HUES48 (cell line): ENCODE measurements at regions not wholly inside any gene's neighbourhood (a gene's known extent, or its start where the extent isn't known, plus 50 kb on each side); places are given as distances from the start of the nearest gene placed in this dataset.

Experiments
- H3K27ac ChIP-seq: one replicate; pipeline ENCODE4 v1.7.0; 2013; ENCODE audit warnings: low read depth, low read length, inconsistent platforms
- H3K27me3 ChIP-seq: 2 replicates; pipeline ENCODE4 v1.6.1; 2013; ENCODE audit warnings: mild to moderate bottlenecking, low read length; ENCODE audit not compliant: control insufficient read depth, insufficient read depth
- H3K36me3 ChIP-seq: 2 replicates; pipeline ENCODE4 v1.6.1; 2013; ENCODE audit warnings: low read length; ENCODE audit not compliant: control insufficient read depth, insufficient read depth
- H3K4me1 ChIP-seq: 2 replicates; pipeline ENCODE4 v1.6.1; 2013; ENCODE audit warnings: mild to moderate bottlenecking, low read length; ENCODE audit not compliant: control insufficient read depth, insufficient read depth
- H3K4me3 ChIP-seq: 2 replicates; pipeline ENCODE4 v1.5.1; 2013; ENCODE audit warnings: mild to moderate bottlenecking, low read depth, low read length
- H3K9ac ChIP-seq: 2 replicates; pipeline ENCODE4 v1.6.1; 2013; ENCODE audit warnings: mild to moderate bottlenecking, low read depth, low read length, moderate library complexity
- H3K9me3 ChIP-seq: 2 replicates; pipeline ENCODE4 v1.6.1; 2013; ENCODE audit warnings: low read length; ENCODE audit not compliant: control insufficient read depth, insufficient read depth

DNA sequence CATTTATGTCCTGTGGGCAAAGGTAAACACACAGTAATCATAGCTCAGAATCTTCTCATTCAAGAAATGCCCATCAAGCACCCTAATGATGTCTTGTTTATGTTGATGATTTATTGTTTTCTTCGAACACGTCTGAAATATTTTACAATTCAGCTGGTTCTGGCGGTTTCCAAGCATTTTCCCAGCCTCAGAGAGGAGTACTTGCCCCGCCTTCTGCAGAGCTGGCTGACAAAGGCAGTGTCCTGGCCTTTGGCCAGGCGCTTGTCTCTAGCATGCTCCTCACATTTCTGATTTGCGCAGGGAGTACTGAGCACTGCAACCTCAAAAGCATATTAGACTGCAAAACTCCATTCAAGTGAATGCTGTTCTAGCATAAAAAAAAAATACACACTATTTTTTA is 314.2 kb upstream of the GNAI1 start:
- H3K4me1 ChIP-seq, result no peaks in the 10 kb centered on the region
- no peaks in the 10 kb centered on the region for H3K9me3 ChIP-seq
- H3K27me3 ChIP-seq, result no peaks in the 10 kb centered on the region
- no peaks in the 10 kb centered on the region for H3K36me3 ChIP-seq
- H3K4me3 ChIP-seq, result no peak overlapping the region
- H3K9ac ChIP-seq, result no peak overlapping the region
- H3K27ac ChIP-seq, result no peak overlapping the region

DNA sequence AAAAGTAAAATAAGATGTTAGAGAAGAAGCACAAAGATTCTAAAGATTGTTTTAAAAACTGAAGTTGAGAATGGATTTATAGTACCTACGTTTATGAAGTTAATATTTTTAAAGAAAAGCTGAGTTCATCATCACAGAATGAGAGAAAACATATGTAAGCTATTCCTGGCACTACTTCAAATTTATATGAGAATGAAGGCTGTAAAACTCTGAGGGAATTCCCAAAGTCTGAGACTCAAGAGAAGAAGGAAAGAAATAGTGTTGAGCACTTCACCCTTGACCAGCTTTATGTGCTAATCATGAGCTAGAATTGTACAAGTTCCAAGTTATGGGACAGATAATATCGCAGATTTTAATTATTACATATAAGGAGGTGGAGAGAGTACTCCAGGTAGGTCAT is 323.7 kb upstream of the GNAI1 start:
- no peak overlapping the region for H3K9ac ChIP-seq
- H3K27me3 ChIP-seq, result no peaks in the 10 kb centered on the region
- H3K4me1 ChIP-seq, result no peaks in the 10 kb centered on the region
- no peak overlapping the region for H3K27ac ChIP-seq
- H3K36me3 ChIP-seq, result no peaks in the 10 kb centered on the region
- H3K9me3 ChIP-seq, result no peaks in the 10 kb centered on the region
- H3K4me3 ChIP-seq, result no peak overlapping the region

- H3K4me3 ChIP-seq, result no peak overlapping the region
- no peak overlapping the region for H3K27ac ChIP-seq
- no peaks in the 10 kb centered on the region for H3K36me3 ChIP-seq
- H3K9ac ChIP-seq, result no peak overlapping the region
- H3K9me3 ChIP-seq, result no peaks in the 10 kb centered on the region
- no peaks in the 10 kb centered on the region for H3K27me3 ChIP-seq
- no peaks in the 10 kb centered on the region for H3K4me1 ChIP-seq
Observed at GRCh38 chr7:79806161-79806734, 328.4 kb upstream of the GNAI1 start.

DNA sequence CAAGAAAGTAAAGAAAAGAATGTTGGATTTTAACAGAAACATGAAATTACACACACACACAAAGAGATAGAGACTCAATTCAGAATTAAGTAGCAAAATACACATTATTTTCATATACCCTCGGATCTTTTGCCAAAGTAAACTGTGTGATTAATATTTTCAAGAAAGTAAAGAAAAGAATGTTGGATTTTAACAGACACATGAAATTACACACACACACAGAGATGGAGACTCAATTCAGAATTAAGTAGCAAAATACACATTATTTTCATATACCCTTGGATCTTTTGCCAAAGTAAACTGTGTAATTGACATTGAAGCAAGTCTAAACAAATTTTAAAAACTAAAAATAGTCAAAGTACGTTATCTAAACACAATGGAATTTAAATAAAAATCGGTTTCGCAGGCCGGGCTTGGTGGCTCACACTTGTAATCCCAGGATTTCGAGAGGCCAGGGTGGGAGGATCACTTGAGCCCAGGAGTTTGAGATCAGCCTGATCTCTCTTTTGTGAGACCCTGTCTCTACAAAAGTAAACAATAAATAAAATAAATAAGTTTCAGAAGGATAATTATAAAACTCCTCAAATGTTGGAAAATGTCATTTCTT is 337.3 kb upstream of the MAGI2 start:
- Histone ChIP-seq H3K27ac (no peak overlapping the region), H3K9ac (no peak overlapping the region), H3K9me3 (no peaks in the 10 kb centered on the region), H3K4me1 (no peaks in the 10 kb centered on the region), H3K27me3 (no peaks in the 10 kb centered on the region), H3K36me3 (no peaks in the 10 kb centered on the region), H3K4me3 (no peak overlapping the region)

- H3K4me1 ChIP-seq, result no peaks in the 10 kb centered on the region
- H3K9ac ChIP-seq, result no peak overlapping the region
- no peaks in the 10 kb centered on the region for H3K9me3 ChIP-seq
- no peaks in the 10 kb centered on the region for H3K27me3 ChIP-seq
- H3K27ac ChIP-seq, result no peak overlapping the region
- H3K36me3 ChIP-seq, result no peaks in the 10 kb centered on the region
- H3K4me3 ChIP-seq, result no peak overlapping the region
Observed at GRCh38 chr7:79789584-79790345, 336.3 kb upstream of the MAGI2 start.

DNA sequence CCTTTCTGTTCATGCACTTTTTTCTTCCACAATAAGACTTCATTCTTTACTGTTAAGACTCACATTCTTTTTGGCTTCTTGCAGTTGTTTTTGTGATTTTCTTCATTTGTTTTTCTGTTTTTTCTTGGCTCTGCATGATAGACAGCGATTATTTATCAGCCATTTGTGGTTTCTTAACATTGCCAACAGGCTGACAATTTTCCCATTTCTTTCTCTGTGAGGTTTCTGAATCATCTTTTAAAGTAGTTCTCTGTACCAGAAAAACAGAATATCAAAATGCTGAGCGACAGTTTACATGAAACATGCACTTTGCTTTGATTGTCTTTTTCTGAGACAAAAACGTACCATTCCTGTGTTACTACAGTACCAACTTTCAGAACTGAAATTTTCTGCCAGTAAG is 334.2 kb upstream of the MAGI2 start:
- no peaks in the 10 kb centered on the region for H3K9me3 ChIP-seq
- no peak overlapping the region for H3K27ac ChIP-seq
- no peaks in the 10 kb centered on the region for H3K27me3 ChIP-seq
- no peak overlapping the region for H3K9ac ChIP-seq
- H3K36me3 ChIP-seq, result no peaks in the 10 kb centered on the region
- H3K4me3 ChIP-seq, result no peak overlapping the region
- H3K4me1 ChIP-seq, result no peaks in the 10 kb centered on the region

- no peaks in the 10 kb centered on the region for H3K9me3 ChIP-seq
- H3K4me1 ChIP-seq, result no peaks in the 10 kb centered on the region
- no peaks in the 10 kb centered on the region for H3K27me3 ChIP-seq
Observed at GRCh38 chr7:79787096-79787495, 333.6 kb upstream of the MAGI2 start.

DNA sequence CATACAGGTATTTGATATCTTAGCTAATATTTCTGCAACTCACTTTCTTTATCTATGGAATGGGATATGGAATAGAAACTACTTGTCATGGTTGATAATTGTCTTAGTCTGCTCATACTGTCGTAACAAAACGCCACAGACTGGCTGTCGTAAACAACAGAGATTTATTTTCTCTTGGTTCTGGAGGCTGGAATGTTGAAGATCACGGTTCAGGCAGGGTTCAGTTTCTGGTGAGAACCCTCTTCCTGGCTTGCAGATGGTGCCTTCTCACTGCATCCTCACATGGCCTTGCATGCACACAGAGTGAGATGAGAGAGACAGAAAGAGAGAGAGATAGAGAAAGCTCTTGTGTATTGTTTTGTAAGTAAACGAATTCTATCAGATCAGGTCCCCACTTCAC is 332.7 kb upstream of the MAGI2 start:
- Histone ChIP-seq H3K4me1 (no peaks in the 10 kb centered on the region), H3K4me3 (no peak overlapping the region), H3K36me3 (no peaks in the 10 kb centered on the region), H3K9me3 (no peaks in the 10 kb centered on the region), H3K9ac (no peak overlapping the region), H3K27me3 (no peaks in the 10 kb centered on the region), H3K27ac (no peak overlapping the region)

More at GRCh38 chr7:79787096-79787495, 333.6 kb upstream of the MAGI2 start:
- Histone ChIP-seq H3K27ac (no peak overlapping the region), H3K9ac (no peak overlapping the region), H3K4me3 (no peak overlapping the region), H3K36me3 (no peaks in the 10 kb centered on the region)

DNA sequence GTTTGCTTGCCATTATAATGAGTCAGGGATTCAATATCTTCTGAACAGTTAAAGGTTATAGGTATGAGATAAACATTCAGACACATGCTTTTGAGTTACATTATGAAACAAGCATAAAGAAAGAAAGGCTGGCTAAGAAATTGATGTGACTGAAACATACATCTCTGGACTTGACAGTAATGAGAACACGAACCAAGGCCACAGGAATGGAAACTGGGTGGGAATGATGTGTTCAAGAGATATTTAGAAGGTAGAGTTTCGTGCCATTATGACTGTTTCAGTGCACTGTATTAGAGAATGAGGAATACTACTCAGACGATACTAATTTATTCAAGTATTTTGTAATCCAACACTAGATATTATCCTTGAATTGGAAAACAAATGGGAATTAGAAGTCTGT is 332.1 kb upstream of the MAGI2 start:
- H3K4me1 ChIP-seq, result no peaks in the 10 kb centered on the region
- H3K4me3 ChIP-seq, result no peak overlapping the region
- H3K9ac ChIP-seq, result no peak overlapping the region
- no peak overlapping the region for H3K27ac ChIP-seq
- H3K9me3 ChIP-seq, result no peaks in the 10 kb centered on the region
- H3K36me3 ChIP-seq, result no peaks in the 10 kb centered on the region
- H3K27me3 ChIP-seq, result no peaks in the 10 kb centered on the region

DNA sequence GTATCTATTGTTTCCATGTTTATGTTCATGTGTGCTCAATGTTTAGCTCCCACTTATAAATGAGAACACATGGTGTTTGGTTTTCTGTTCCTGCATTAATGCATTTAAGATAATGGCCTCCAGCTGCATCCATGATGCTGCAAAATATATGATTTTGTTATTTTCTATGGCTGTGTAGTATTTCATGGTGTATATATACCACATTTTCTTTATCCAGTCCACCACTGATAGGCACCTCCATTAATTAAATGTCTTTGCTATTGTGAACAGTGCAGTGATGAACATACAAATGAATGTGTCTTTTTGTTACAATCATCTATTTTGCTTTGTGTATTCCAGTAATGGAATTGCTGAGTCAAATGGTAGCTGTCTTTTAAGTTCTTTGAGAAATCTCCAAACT is 329.4 kb upstream of the MAGI2 start:
- Histone ChIP-seq H3K27ac (no peak overlapping the region), H3K36me3 (no peaks in the 10 kb centered on the region), H3K27me3 (no peaks in the 10 kb centered on the region), H3K4me3 (no peak overlapping the region), H3K9ac (no peak overlapping the region), H3K4me1 (no peaks in the 10 kb centered on the region), H3K9me3 (no peaks in the 10 kb centered on the region)

DNA sequence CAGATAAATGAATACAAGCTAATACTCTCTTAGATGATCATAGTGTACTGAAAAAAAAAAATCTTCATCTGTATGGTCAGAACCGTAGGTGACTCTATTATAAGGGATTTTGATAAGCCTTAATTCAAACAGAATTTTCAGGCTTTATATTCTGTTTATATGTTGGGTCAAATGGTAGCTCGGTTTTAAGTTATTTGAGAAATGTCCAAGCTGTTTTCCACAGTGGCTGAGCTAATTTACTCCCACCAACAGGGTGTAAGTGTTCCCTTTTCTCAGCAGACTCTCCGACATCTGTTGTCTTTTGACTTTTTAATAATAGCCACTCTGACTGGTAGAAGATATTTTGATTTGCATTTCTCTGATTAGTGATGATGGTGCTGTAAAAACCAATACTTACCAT is 328.8 kb upstream of the MAGI2 start:
- Histone ChIP-seq H3K9me3 (no peaks in the 10 kb centered on the region), H3K27ac (no peak overlapping the region), H3K27me3 (no peaks in the 10 kb centered on the region), H3K9ac (no peak overlapping the region), H3K4me3 (no peak overlapping the region), H3K36me3 (no peaks in the 10 kb centered on the region), H3K4me1 (no peaks in the 10 kb centered on the region)
